Stimulated activated naive CD4-positive, alpha-beta T cell (primary cell): ENCODE measurements at regions not wholly inside any gene's neighbourhood (a gene's known extent, or its start where the extent isn't known, plus 50 kb on each side); places are given as distances from the start of the nearest gene placed in this dataset.

ENCODE experiments used
- DNase-seq, 6 experiments: peaks; one replicate each; lab custom pipeline; 2025; lab: John Stamatoyannopoulos, UW

GRCh38 chr6:23306251-23306950 lies 737.0 kb downstream of the HDGFL1 start:
- DNase-seq, result no peak

GRCh38 chr6:23307516-23307915 lies 738.1 kb downstream of the HDGFL1 start:
- no peak for DNase-seq

GRCh38 chr6:23308166-23308565 lies 738.8 kb downstream of the HDGFL1 start:
- no peak for DNase-seq

GRCh38 chr6:23311211-23311610 lies 741.8 kb downstream of the HDGFL1 start:
- no peak for DNase-seq

GRCh38 chr6:23316131-23316530 lies 746.8 kb downstream of the HDGFL1 start:
- no peak for DNase-seq

- no peak for DNase-seq
Measured at GRCh38 chr6:23316931-23317330, 747.6 kb downstream of the HDGFL1 start.

GRCh38 chr6:23319582-23319981 lies 750.2 kb downstream of the HDGFL1 start:
- no peak for DNase-seq

- no peak for DNase-seq
Measured at GRCh38 chr6:23320471-23321015, 751.2 kb downstream of the HDGFL1 start.

- DNase-seq, result no peak
Measured at GRCh38 chr6:23323897-23324296, 754.5 kb downstream of the HDGFL1 start.

- no peak for DNase-seq
Measured at GRCh38 chr6:23325065-23325464, 755.7 kb downstream of the HDGFL1 start.

GRCh38 chr6:23327621-23328020 lies 758.3 kb downstream of the HDGFL1 start:
- DNase-seq, result no peak

GRCh38 chr6:23329086-23329485 lies 759.7 kb downstream of the HDGFL1 start:
- no peak for DNase-seq

- no peak for DNase-seq
Measured at GRCh38 chr6:23330632-23331031, 761.3 kb downstream of the HDGFL1 start.

- no peak for DNase-seq
Measured at GRCh38 chr6:23334360-23334759, 765.0 kb downstream of the HDGFL1 start.

GRCh38 chr6:23335894-23336293 lies 766.5 kb downstream of the HDGFL1 start:
- no peak for DNase-seq

- DNase-seq, result no peak
Measured at GRCh38 chr6:23339268-23339667, 769.9 kb downstream of the HDGFL1 start.

GRCh38 chr6:23340271-23340670 lies 770.9 kb downstream of the HDGFL1 start:
- no peak for DNase-seq

- DNase-seq, result no peak
Measured at GRCh38 chr6:23343610-23344306, 774.4 kb downstream of the HDGFL1 start.

GRCh38 chr6:23348185-23348584 lies 777.8 kb upstream of the NRSN1 start:
- no peak for DNase-seq

GRCh38 chr6:23349521-23350147 lies 776.4 kb upstream of the NRSN1 start:
- DNase-seq, result no peak

- no peak for DNase-seq
Measured at GRCh38 chr6:23350752-23351453, 775.1 kb upstream of the NRSN1 start.

GRCh38 chr6:23354004-23354403 lies 772.0 kb upstream of the NRSN1 start:
- DNase-seq, result no peak
